ENCODE measurements at regions not wholly inside any gene's neighbourhood (a gene's known extent, or its start where the extent isn't known, plus 50 kb on each side); places are given as distances from the start of the nearest gene placed in this dataset.

DNA sequence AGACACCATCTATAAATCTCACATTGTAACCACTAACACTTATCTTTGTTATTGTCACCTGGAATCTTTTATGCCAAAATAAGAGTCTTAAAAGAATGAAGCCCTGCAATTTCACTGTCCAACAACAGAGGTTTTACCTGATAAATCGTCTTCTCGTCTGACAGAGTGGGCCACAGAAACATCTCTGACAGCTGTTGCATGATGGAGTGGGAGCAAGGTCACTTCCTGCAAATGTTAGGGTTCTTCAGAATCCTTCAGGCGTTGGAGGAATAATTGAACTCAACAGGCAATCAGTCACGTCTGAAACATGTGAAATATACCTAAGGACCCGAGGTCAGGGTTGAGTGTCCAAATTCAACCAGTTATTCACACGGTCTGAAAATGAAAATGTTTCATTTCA, 353.6 kb downstream of the TRIML1 start:
- Histone ChIP-seq H3K27me3 (ENCODE audit: control insufficient read depth in 2 of 2, insufficient read depth in 2 of 2, low read length in 2 of 2) (no peaks in the 10 kb centered on the region), H3K4me3 (ENCODE audit: low read length in 2 of 2) (no peak overlapping the region)

DNA sequence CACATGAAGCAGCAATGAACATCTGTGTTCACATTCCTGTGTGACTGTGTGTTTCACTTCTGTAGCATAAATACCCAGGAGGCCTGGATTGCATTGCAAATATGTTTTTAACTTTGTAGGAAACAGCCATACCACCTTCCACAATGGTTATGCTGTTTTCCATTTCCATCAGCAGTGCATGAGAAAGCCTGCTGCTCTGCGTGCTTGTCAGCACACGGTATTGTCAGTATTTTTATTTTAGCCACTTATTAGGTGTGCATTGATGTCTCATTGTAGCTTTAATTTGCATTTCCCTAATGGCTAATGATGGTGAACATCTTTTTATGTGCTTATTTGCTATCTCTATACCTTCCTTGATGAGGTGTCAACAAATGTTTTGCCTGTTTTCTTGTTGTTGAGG, 355.9 kb downstream of the TRIML1 start:
- no peak overlapping the region for H3K4me3 ChIP-seq (ENCODE audit: low read length in 2 of 2)
- no peak overlapping the region for H3K27ac ChIP-seq (ENCODE audit: low read depth in 2 of 2, low read length in 2 of 2)
- H3K27me3 ChIP-seq (ENCODE audit: control insufficient read depth in 2 of 2, insufficient read depth in 2 of 2, low read length in 2 of 2) = no peaks in the 10 kb centered on the region
- H3K9me3 ChIP-seq (ENCODE audit: control insufficient read depth in 2 of 2, low read length in 2 of 2) = peaks cover 0 to 5% of the 10 kb centered on the region in 2 donors
- no peaks in the 10 kb centered on the region for H3K36me3 ChIP-seq (ENCODE audit: control insufficient read depth in 2 of 2, insufficient read depth in 2 of 2, low read length in 2 of 2)
- no peaks in the 10 kb centered on the region for H3K4me1 ChIP-seq (ENCODE audit: control insufficient read depth in 2 of 2, insufficient read depth in 2 of 2, low read length in 2 of 2)
- no peak overlapping the region for H3K9ac ChIP-seq (ENCODE audit: low read depth in 1 of 2, low read length in 2 of 2)

More for the DNA sequence above, 353.6 kb downstream of the TRIML1 start:
- H3K4me1 ChIP-seq (ENCODE audit: control insufficient read depth in 2 of 2, insufficient read depth in 2 of 2, low read length in 2 of 2) = no peaks in the 10 kb centered on the region
- no peak overlapping the region for H3K27ac ChIP-seq (ENCODE audit: low read depth in 2 of 2, low read length in 2 of 2)
- H3K9me3 ChIP-seq (ENCODE audit: control insufficient read depth in 2 of 2, low read length in 2 of 2) = peaks cover 0 to 5% of the 10 kb centered on the region in 2 donors
- H3K9ac ChIP-seq (ENCODE audit: low read depth in 1 of 2, low read length in 2 of 2) = no peak overlapping the region
- H3K36me3 ChIP-seq (ENCODE audit: control insufficient read depth in 2 of 2, insufficient read depth in 2 of 2, low read length in 2 of 2) = no peaks in the 10 kb centered on the region

DNA sequence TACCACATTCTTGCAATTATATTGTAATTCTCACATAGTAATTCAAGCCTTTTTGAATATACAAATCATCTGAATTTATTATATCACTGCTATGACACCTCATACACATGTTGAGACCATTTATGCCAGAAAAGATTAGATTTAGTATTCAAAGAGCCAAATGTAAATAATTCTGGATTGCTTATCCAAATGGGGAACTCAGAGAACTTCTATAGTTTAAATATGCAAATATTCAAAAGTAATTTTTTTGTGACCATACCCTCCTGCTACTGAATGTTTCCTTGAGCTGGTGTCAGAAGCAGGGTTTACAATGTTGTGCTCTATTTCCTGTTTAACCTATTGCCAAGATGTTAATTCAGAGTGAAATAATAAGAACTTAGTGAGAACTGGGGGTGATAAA, 372.2 kb downstream of the TRIML1 start:
- Histone ChIP-seq H3K36me3 (ENCODE audit: control insufficient read depth in 2 of 2, insufficient read depth in 2 of 2, low read length in 2 of 2) (no peaks in the 10 kb centered on the region), H3K9ac (ENCODE audit: low read depth in 1 of 2, low read length in 2 of 2) (no peak overlapping the region), H3K27me3 (ENCODE audit: control insufficient read depth in 2 of 2, insufficient read depth in 2 of 2, low read length in 2 of 2) (no peaks in the 10 kb centered on the region), H3K4me1 (ENCODE audit: control insufficient read depth in 2 of 2, insufficient read depth in 2 of 2, low read length in 2 of 2) (no peaks in the 10 kb centered on the region), H3K9me3 (ENCODE audit: control insufficient read depth in 2 of 2, low read length in 2 of 2) (no peaks in the 10 kb centered on the region), H3K4me3 (ENCODE audit: low read length in 2 of 2) (no peak overlapping the region), H3K27ac (ENCODE audit: low read depth in 2 of 2, low read length in 2 of 2) (no peak overlapping the region)

DNA sequence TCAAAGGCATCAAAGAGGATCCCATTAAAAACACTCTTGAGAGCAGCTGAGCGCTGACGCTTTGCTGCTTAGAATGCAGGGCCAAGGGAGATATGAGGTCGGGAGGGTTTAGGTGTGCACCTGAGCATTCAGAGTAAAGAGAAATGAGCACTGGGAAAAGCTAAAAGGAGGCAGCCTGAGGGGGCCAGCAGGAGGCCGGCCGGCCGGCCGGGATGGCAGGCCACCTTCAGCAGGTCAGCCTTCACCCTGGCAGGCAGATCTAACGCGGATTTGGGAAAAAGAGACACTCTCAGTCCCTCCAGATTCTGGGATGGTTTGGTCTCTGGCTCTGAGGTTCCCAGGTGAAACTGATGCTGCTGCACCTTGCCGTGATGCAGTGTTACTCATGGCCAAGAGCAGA, 393.5 kb downstream of the TRIML1 start:
- Histone ChIP-seq H3K4me3 (ENCODE audit: low read length in 2 of 2) (no peak overlapping the region), H3K4me1 (ENCODE audit: control insufficient read depth in 2 of 2, insufficient read depth in 2 of 2, low read length in 2 of 2) (no peaks in the 10 kb centered on the region), H3K36me3 (ENCODE audit: control insufficient read depth in 2 of 2, insufficient read depth in 2 of 2, low read length in 2 of 2) (no peaks in the 10 kb centered on the region), H3K27me3 (ENCODE audit: control insufficient read depth in 2 of 2, insufficient read depth in 2 of 2, low read length in 2 of 2) (no peaks in the 10 kb centered on the region), H3K9ac (ENCODE audit: low read depth in 1 of 2, low read length in 2 of 2) (no peak overlapping the region), H3K9me3 (ENCODE audit: control insufficient read depth in 2 of 2, low read length in 2 of 2) (peaks cover 0 to 2% of the 10 kb centered on the region in 2 donors), H3K27ac (ENCODE audit: low read depth in 2 of 2, low read length in 2 of 2) (no peak overlapping the region)

DNA sequence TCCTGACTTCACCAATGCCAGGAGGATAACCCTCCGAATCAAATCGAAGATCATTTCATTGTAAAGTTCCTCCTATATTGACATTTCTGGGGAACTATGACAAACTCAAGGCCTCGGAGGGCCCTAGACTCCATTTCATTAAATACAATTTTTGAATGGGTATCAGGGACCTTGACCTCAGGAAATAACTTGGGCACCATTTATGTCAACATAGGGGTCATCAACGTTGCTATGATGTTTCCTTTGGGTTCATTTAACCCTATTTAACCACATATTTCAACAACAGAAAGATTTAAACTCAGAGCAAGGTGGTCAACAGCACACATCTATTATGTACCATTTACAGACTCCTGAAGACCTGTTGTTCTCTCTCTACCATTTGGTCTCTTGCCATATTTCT, 395.1 kb downstream of the TRIML1 start:
- no peaks in the 10 kb centered on the region for H3K36me3 ChIP-seq (ENCODE audit: control insufficient read depth in 2 of 2, insufficient read depth in 2 of 2, low read length in 2 of 2)
- no peak overlapping the region for H3K4me3 ChIP-seq (ENCODE audit: low read length in 2 of 2)
- H3K4me1 ChIP-seq (ENCODE audit: control insufficient read depth in 2 of 2, insufficient read depth in 2 of 2, low read length in 2 of 2) = no peaks in the 10 kb centered on the region
- peaks cover 0 to 2% of the 10 kb centered on the region in 2 donors for H3K9me3 ChIP-seq (ENCODE audit: control insufficient read depth in 2 of 2, low read length in 2 of 2)
- no peaks in the 10 kb centered on the region for H3K27me3 ChIP-seq (ENCODE audit: control insufficient read depth in 2 of 2, insufficient read depth in 2 of 2, low read length in 2 of 2)
- no peak overlapping the region for H3K27ac ChIP-seq (ENCODE audit: low read depth in 2 of 2, low read length in 2 of 2)
- H3K9ac ChIP-seq (ENCODE audit: low read depth in 1 of 2, low read length in 2 of 2) = no peak overlapping the region

DNA sequence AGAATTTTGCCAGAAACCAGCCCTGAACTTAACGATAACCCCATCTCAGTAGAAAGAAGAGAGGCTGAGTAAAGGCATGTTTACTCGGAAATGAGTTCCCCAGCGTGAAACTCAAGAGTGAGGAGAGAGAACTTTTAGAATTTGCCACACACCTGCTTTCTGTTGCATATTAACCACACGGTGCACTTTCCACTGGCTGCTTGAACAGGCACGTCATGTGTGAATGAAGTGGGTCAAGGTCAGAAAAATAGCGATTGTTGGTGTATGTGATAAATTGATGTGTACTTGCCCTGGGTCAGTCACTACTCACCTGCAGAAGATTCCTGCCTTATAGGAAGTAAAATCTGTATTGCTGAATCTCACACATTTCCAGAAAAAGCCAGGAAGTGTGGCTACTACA, 395.7 kb downstream of the TRIML1 start:
- no peaks in the 10 kb centered on the region for H3K4me1 ChIP-seq (ENCODE audit: control insufficient read depth in 2 of 2, insufficient read depth in 2 of 2, low read length in 2 of 2)
- H3K27ac ChIP-seq (ENCODE audit: low read depth in 2 of 2, low read length in 2 of 2) = no peak overlapping the region
- peaks cover 0 to 2% of the 10 kb centered on the region in 2 donors for H3K9me3 ChIP-seq (ENCODE audit: control insufficient read depth in 2 of 2, low read length in 2 of 2)
- no peaks in the 10 kb centered on the region for H3K36me3 ChIP-seq (ENCODE audit: control insufficient read depth in 2 of 2, insufficient read depth in 2 of 2, low read length in 2 of 2)
- H3K4me3 ChIP-seq (ENCODE audit: low read length in 2 of 2) = no peak overlapping the region
- H3K27me3 ChIP-seq (ENCODE audit: control insufficient read depth in 2 of 2, insufficient read depth in 2 of 2, low read length in 2 of 2) = no peaks in the 10 kb centered on the region
- no peak overlapping the region for H3K9ac ChIP-seq (ENCODE audit: low read depth in 1 of 2, low read length in 2 of 2)

DNA sequence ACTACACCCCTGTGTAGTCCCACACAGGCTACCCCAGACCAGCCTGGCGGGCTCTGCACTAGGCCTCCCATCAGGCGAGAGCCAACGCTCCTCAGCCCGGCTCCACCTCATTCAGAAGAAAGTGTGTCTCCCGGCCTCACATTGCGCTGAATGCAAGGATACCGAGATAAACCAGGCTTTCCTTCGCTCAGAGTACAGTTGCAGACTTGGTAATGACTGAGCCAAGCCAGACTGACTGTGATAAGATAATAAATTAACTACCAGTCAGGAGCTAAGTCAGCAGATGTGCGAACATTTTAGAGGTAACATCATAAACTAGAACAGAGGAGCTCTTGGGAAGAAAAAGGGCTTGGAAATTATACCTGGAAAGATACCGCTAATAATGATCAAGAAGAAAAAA, 397.6 kb downstream of the TRIML1 start:
- no peak overlapping the region for H3K9ac ChIP-seq (ENCODE audit: low read depth in 1 of 2, low read length in 2 of 2)
- no peaks in the 10 kb centered on the region for H3K27me3 ChIP-seq (ENCODE audit: control insufficient read depth in 2 of 2, insufficient read depth in 2 of 2, low read length in 2 of 2)
- H3K36me3 ChIP-seq (ENCODE audit: control insufficient read depth in 2 of 2, insufficient read depth in 2 of 2, low read length in 2 of 2) = no peaks in the 10 kb centered on the region
- no peaks in the 10 kb centered on the region for H3K4me1 ChIP-seq (ENCODE audit: control insufficient read depth in 2 of 2, insufficient read depth in 2 of 2, low read length in 2 of 2)
- H3K9me3 ChIP-seq (ENCODE audit: control insufficient read depth in 2 of 2, low read length in 2 of 2) = peaks cover 0 to 2% of the 10 kb centered on the region in 2 donors
- no peak overlapping the region for H3K4me3 ChIP-seq (ENCODE audit: low read length in 2 of 2)
- no peak overlapping the region for H3K27ac ChIP-seq (ENCODE audit: low read depth in 2 of 2, low read length in 2 of 2)

DNA sequence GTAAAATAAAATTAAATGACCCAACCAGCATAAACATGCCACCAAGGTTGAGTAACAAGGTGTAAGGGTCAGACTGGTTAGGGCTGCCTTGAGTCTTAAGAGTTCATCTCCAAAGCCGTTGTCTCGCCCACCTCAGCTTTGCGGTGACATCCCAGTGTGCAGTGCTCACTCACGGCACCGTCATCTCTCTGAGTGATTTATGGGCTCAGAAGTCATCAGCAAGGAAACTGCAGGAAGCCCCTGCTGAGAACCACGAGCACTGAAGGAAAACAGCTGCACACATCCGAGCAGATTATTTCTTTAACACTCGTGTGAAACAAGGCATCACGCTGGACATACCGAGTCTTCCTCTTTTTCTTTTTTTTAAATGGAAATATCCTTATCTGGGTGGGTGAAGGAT, 411.1 kb downstream of the TRIML1 start:
- Histone ChIP-seq H3K9ac (ENCODE audit: low read depth in 1 of 2, low read length in 2 of 2) (no peak overlapping the region), H3K27me3 (ENCODE audit: control insufficient read depth in 2 of 2, insufficient read depth in 2 of 2, low read length in 2 of 2) (no peaks in the 10 kb centered on the region), H3K9me3 (ENCODE audit: control insufficient read depth in 2 of 2, low read length in 2 of 2) (no peaks in the 10 kb centered on the region), H3K4me1 (ENCODE audit: control insufficient read depth in 2 of 2, insufficient read depth in 2 of 2, low read length in 2 of 2) (no peaks in the 10 kb centered on the region), H3K27ac (ENCODE audit: low read depth in 2 of 2, low read length in 2 of 2) (no peak overlapping the region), H3K36me3 (ENCODE audit: control insufficient read depth in 2 of 2, insufficient read depth in 2 of 2, low read length in 2 of 2) (no peaks in the 10 kb centered on the region), H3K4me3 (ENCODE audit: low read length in 2 of 2) (no peak overlapping the region)

DNA sequence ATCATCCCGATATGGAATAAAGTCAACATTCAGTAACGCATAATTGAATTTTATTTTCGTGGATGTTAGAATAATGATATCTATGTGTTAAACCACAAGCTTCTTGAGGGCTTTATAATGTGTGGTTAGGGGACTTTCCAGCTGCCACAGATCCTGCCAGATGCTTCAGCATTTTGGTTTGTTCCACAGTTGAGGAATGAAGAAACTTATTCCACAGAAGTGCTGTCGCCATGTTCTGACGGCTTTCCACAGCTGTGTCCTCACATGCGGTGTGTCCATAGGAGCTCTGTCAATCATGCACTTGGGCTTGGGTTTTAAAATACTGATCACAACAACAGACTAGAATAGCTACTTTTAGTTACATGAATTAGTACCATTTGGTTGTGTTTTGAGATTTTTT, 411.9 kb downstream of the TRIML1 start:
- Histone ChIP-seq H3K4me1 (ENCODE audit: control insufficient read depth in 2 of 2, insufficient read depth in 2 of 2, low read length in 2 of 2) (no peaks in the 10 kb centered on the region), H3K4me3 (ENCODE audit: low read length in 2 of 2) (no peak overlapping the region), H3K27me3 (ENCODE audit: control insufficient read depth in 2 of 2, insufficient read depth in 2 of 2, low read length in 2 of 2) (no peaks in the 10 kb centered on the region)

DNA sequence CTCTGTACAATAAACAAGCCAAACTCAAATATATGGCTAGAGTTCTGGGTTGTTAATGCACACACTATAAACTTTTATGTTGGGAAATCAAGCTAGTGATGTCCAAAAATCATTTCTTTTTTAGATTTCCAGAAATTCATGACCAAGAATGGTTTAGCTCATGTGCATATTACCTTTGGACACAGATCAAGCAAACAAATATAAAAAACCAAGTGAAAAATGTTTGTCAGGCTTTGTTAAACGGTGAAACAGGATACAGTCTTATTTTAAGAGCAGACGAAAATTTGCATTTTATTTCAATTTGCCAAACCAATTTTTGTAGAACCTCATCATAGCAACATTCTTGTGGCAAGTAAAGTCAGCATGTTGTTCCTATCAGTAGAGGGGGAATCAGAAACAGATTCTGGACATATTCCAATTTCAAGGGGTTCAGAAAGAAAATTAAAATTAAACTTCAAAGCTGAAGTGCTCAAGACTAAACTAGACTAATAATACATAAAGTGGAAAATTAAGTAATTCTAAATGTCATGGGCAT, 413.6 kb downstream of the TRIML1 start:
- H3K27ac ChIP-seq (ENCODE audit: low read depth in 2 of 2, low read length in 2 of 2) = no peak overlapping the region
- no peaks in the 10 kb centered on the region for H3K27me3 ChIP-seq (ENCODE audit: control insufficient read depth in 2 of 2, insufficient read depth in 2 of 2, low read length in 2 of 2)
- H3K36me3 ChIP-seq (ENCODE audit: control insufficient read depth in 2 of 2, insufficient read depth in 2 of 2, low read length in 2 of 2) = no peaks in the 10 kb centered on the region
- H3K4me3 ChIP-seq (ENCODE audit: low read length in 2 of 2) = no peak overlapping the region
- H3K9me3 ChIP-seq (ENCODE audit: control insufficient read depth in 2 of 2, low read length in 2 of 2) = no peaks in the 10 kb centered on the region
- no peak overlapping the region for H3K9ac ChIP-seq (ENCODE audit: low read depth in 1 of 2, low read length in 2 of 2)
- no peaks in the 10 kb centered on the region for H3K4me1 ChIP-seq (ENCODE audit: control insufficient read depth in 2 of 2, insufficient read depth in 2 of 2, low read length in 2 of 2)

More for the DNA sequence above, 411.9 kb downstream of the TRIML1 start:
- no peak overlapping the region for H3K9ac ChIP-seq (ENCODE audit: low read depth in 1 of 2, low read length in 2 of 2)
- no peak overlapping the region for H3K27ac ChIP-seq (ENCODE audit: low read depth in 2 of 2, low read length in 2 of 2)
- H3K36me3 ChIP-seq (ENCODE audit: control insufficient read depth in 2 of 2, insufficient read depth in 2 of 2, low read length in 2 of 2) = no peaks in the 10 kb centered on the region
- no peaks in the 10 kb centered on the region for H3K9me3 ChIP-seq (ENCODE audit: control insufficient read depth in 2 of 2, low read length in 2 of 2)

DNA sequence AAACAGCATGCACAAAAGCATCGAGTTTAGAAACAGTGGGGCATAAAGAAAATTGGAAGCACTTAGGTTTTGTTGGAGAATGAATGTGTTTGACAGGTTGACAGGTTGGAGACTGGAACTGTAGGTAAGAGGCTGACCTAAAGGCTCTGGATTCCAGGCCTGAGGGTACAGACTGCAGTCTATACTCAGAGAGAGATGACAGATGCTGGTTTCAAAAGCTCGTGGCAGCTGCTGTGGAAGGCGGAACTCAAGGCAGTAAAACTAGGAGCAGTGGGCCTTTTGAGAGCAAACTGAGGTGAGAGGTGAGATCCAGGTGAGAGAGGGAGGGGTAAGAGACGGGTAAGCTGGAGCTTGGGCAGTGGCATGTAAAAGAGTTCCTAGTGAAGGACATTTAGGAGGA, 415.2 kb downstream of the TRIML1 start:
- H3K4me3 ChIP-seq (ENCODE audit: low read length in 2 of 2) = no peak overlapping the region
- no peaks in the 10 kb centered on the region for H3K9me3 ChIP-seq (ENCODE audit: control insufficient read depth in 2 of 2, low read length in 2 of 2)

More for the DNA sequence above, 415.2 kb downstream of the TRIML1 start:
- H3K36me3 ChIP-seq (ENCODE audit: control insufficient read depth in 2 of 2, insufficient read depth in 2 of 2, low read length in 2 of 2) = no peaks in the 10 kb centered on the region
- no peak overlapping the region for H3K9ac ChIP-seq (ENCODE audit: low read depth in 1 of 2, low read length in 2 of 2)
- no peaks in the 10 kb centered on the region for H3K27me3 ChIP-seq (ENCODE audit: control insufficient read depth in 2 of 2, insufficient read depth in 2 of 2, low read length in 2 of 2)
- H3K27ac ChIP-seq (ENCODE audit: low read depth in 2 of 2, low read length in 2 of 2) = no peak overlapping the region
- no peaks in the 10 kb centered on the region for H3K4me1 ChIP-seq (ENCODE audit: control insufficient read depth in 2 of 2, insufficient read depth in 2 of 2, low read length in 2 of 2)

Data from mucosa of rectum (tissue), 2 donors.